IMR-90 (cell line): ENCODE measurements at regions not wholly inside any gene's neighbourhood (a gene's known extent, or its start where the extent isn't known, plus 50 kb on each side); places are given as distances from the start of the nearest gene placed in this dataset.

Source experiments
- ATAC-seq: fragments of 200-7000 bp; cut with Tn5 transposase; 2 replicates; pipeline ENCODE4 v1.9.1; 2020; ENCODE audit warnings: low read depth, mild to moderate bottlenecking, moderate library complexity
- BruUV-seq: library from RNA; stranded (reverse); fragments of 400-500 nt; replicated peaks from 2 replicates; lab custom pipeline; 2021; lab: Mats Ljungman, UMichigan
- CTCF ChIA-PET: fragments of 300-600 bp; formaldehyde crosslinking; extraction: SDS; loops from one replicate; lab custom pipeline; 2021; ENCODE audit warnings: antibody characterized with exemption; lab: Yijun Ruan, JAX
- POLR2A ChIA-PET: fragments of 300-600 bp; sonication (Branson Sonifier 250); formaldehyde crosslinking; loops from one replicate; lab custom pipeline; 2022; ENCODE audit warnings: antibody characterized with exemption; ENCODE audit not compliant: unreplicated experiment; lab: Charles Lee
- DNase-seq: peaks from one replicate; pipeline ENCODE4 v3.0.0; 2013
- H2AFZ ChIP-seq: replicated peaks from 2 replicates; pipeline ENCODE3; 2013; ENCODE audit warnings: low read length, mild to moderate bottlenecking; ENCODE audit not compliant: poor library complexity
- H2AK5ac ChIP-seq: 2 replicates; pipeline ENCODE4 v1.6.1; 2013; ENCODE audit warnings: low read depth, low read length, inconsistent platforms
- H2AK9ac ChIP-seq: replicated peaks from 2 replicates; pipeline ENCODE3; 2013; ENCODE audit warnings: mild to moderate bottlenecking, low read depth, low read length, moderate library complexity; ENCODE audit not compliant: poor library complexity
- H2BK120ac ChIP-seq: 2 replicates; pipeline ENCODE4 v1.6.1; 2013; ENCODE audit warnings: low read depth, low read length, inconsistent platforms
- H2BK15ac ChIP-seq: 3 replicates; pipeline ENCODE4 v1.6.1; 2013; ENCODE audit warnings: low read depth, low read length, inconsistent platforms
- H2BK20ac ChIP-seq: 2 replicates; pipeline ENCODE4 v1.6.1; 2013; ENCODE audit warnings: low read depth, mild to moderate bottlenecking, inconsistent platforms, low read length, moderate library complexity
- H2BK5ac ChIP-seq: 2 replicates; pipeline ENCODE4 v1.6.1; 2013; ENCODE audit warnings: mild to moderate bottlenecking, low read depth, low read length, inconsistent platforms; ENCODE audit not compliant: poor library complexity, severe bottlenecking
- H3K14ac ChIP-seq: replicated peaks from 2 replicates; pipeline ENCODE4 v1.6.1; 2013; ENCODE audit warnings: low read depth, low read length, inconsistent platforms
- H3K18ac ChIP-seq: 2 replicates; pipeline ENCODE4 v1.6.1; 2013; ENCODE audit warnings: low read depth, low read length, control low read depth
- H3K23ac ChIP-seq: 2 replicates; pipeline ENCODE4 v1.6.1; 2013; ENCODE audit warnings: low read depth, low read length, inconsistent platforms
- H3K27ac ChIP-seq: 2 replicates; pipeline ENCODE4 v1.5.1; 2013; ENCODE audit warnings: mild to moderate bottlenecking, control low read depth, low read length; ENCODE audit not compliant: insufficient read depth
- H3K27me3 ChIP-seq: 2 replicates; pipeline ENCODE4 v1.6.1; 2013; ENCODE audit warnings: low read length; ENCODE audit not compliant: control insufficient read depth, insufficient read depth
- H3K36me3 ChIP-seq: 2 replicates; pipeline ENCODE4 v1.6.1; 2013; ENCODE audit warnings: low read length, mixed read lengths; ENCODE audit not compliant: control insufficient read depth, insufficient read depth
- H3K4ac ChIP-seq: 2 replicates; pipeline ENCODE4 v1.6.1; 2013; ENCODE audit warnings: low read depth, low read length, inconsistent platforms
- H3K4me1 ChIP-seq: 2 replicates; pipeline ENCODE4 v1.6.1; 2013; ENCODE audit warnings: low read length, mixed read lengths; ENCODE audit not compliant: control insufficient read depth, insufficient read depth
- H3K4me2 ChIP-seq: 2 replicates; pipeline ENCODE4 v1.6.1; 2013; ENCODE audit warnings: low read depth, mild to moderate bottlenecking, control low read depth, low read length, moderate library complexity
- H3K4me3 ChIP-seq: 2 replicates; pipeline ENCODE4 v1.5.1; 2013; ENCODE audit warnings: low read depth, mild to moderate bottlenecking, control low read depth, low read length, moderate library complexity; ENCODE audit not compliant: insufficient read depth
- H3K56ac ChIP-seq: 2 replicates; pipeline ENCODE4 v1.6.1; 2013; ENCODE audit warnings: low read length, inconsistent platforms; ENCODE audit not compliant: insufficient read depth; ENCODE audit errors: extremely low read depth
- H3K79me1 ChIP-seq, 2 experiments: 2 replicates each; pipeline ENCODE4 v1.6.1; 2013; ENCODE audit warnings: low read length in 2 of 2, inconsistent platforms in 1 of 2, low read depth in 1 of 2
- H3K9ac ChIP-seq: 2 replicates; pipeline ENCODE4 v1.6.1; 2013; ENCODE audit warnings: low read depth, low read length, control low read depth
- H3K9me1 ChIP-seq: 2 replicates; pipeline ENCODE4 v1.6.1; 2013; ENCODE audit warnings: low read length, inconsistent platforms; ENCODE audit not compliant: insufficient read depth
- H3K9me3 ChIP-seq: 2 replicates; pipeline ENCODE4 v1.6.1; 2013; ENCODE audit warnings: low read length; ENCODE audit not compliant: control insufficient read depth, insufficient read depth
- H4K20me1 ChIP-seq: 2 replicates; pipeline ENCODE4 v1.6.1; 2013; ENCODE audit warnings: low read length, inconsistent platforms; ENCODE audit not compliant: insufficient read depth
- H4K5ac ChIP-seq: 2 replicates; pipeline ENCODE4 v1.6.1; 2013; ENCODE audit warnings: mild to moderate bottlenecking, low read depth, low read length, control low read depth
- H4K8ac ChIP-seq, 2 experiments: 2 replicates each; pipeline ENCODE4 v1.6.1; 2013; ENCODE audit warnings: low read depth in 2 of 2, low read length in 2 of 2, control low read depth in 1 of 2, inconsistent platforms in 1 of 2
- H4K91ac ChIP-seq: 2 replicates; pipeline ENCODE4 v1.6.1; 2013; ENCODE audit warnings: low read depth, low read length, inconsistent platforms; ENCODE audit not compliant: insufficient read depth
- CEBPB ChIP-seq: IDR thresholded peaks from 2 replicates; pipeline ENCODE4 v1.6.1; 2012; ENCODE audit warnings: low read depth, low read length, improper control_type of control experiment
- CHD1 ChIP-seq: IDR thresholded peaks from 2 replicates; pipeline ENCODE4 v1.6.1; 2012; ENCODE audit warnings: low read depth, low read length, improper control_type of control experiment
- FOS ChIP-seq: fragments of 150-350 bp; IDR thresholded peaks from 2 replicates; pipeline ENCODE4 v1.6.1; 2016; ENCODE audit warnings: low read depth, low read length
- MAZ ChIP-seq: IDR thresholded peaks from 2 replicates; pipeline ENCODE4 v1.6.1; 2012; ENCODE audit warnings: low read depth, mild to moderate bottlenecking, low read length, improper control_type of control experiment, moderate library complexity, borderline replicate concordance
- MXI1 ChIP-seq: IDR thresholded peaks from 2 replicates; pipeline ENCODE4 v1.6.1; 2012; ENCODE audit warnings: low read depth, mild to moderate bottlenecking, low read length, moderate library complexity, borderline replicate concordance
- NFE2L2 ChIP-seq: fragments of 150-350 bp; IDR thresholded peaks from 2 replicates; pipeline ENCODE4 v1.6.1; 2016; ENCODE audit warnings: low read depth, mild to moderate bottlenecking, low read length
- POLR2A ChIP-seq: IDR thresholded peaks from 2 replicates; pipeline ENCODE4 v1.6.1; 2012; ENCODE audit warnings: mild to moderate bottlenecking, low read depth, low read length
- RAD21 ChIP-seq: IDR thresholded peaks from 2 replicates; pipeline ENCODE4 v1.6.1; 2012; ENCODE audit warnings: low read length, improper control_type of control experiment
- RFX5 ChIP-seq: IDR thresholded peaks from 2 replicates; pipeline ENCODE4 v1.8.0; 2012; ENCODE audit warnings: low read depth, mild to moderate bottlenecking, low read length, moderate library complexity
- SMC3 ChIP-seq: fragments of 150-350 bp; IDR thresholded peaks from 2 replicates; pipeline ENCODE4 v1.6.1; 2016; ENCODE audit warnings: low read depth, mild to moderate bottlenecking, antibody characterized with exemption, low read length, moderate library complexity
- WGBS, 2 experiments: methylation state at CpG; one replicate each; pipeline versions ENCODE4 v1.1.5 to v1.1.7; 2013; ENCODE audit warnings: missing lambda C conversion rate in 2 of 2; ENCODE audit not compliant: insufficient read length in 1 of 2; ENCODE audit errors: extremely low coverage in 2 of 2; 5-methylcytosine and 5-hydroxymethylcytosine counted together
- dilution Hi-C: fragments of 300-500 bp; cut with HindIII; formaldehyde crosslinking; loops from one replicate; pipeline ENCODE4 v1.14.3; 2018; ENCODE audit warnings: low sequenced_read_pairs; ENCODE audit not compliant: unreplicated experiment
- in situ Hi-C: fragments of 300-500 bp; cut with MboI; formaldehyde crosslinking; loops from 3 replicates; pipeline ENCODE4 v1.14.3; 2019; ENCODE audit warnings: low sequenced_read_pairs, inconsistent platforms, mixed read lengths
- intact Hi-C: fragments of 100-400 bp; cut with micrococcal nuclease; formaldehyde crosslinking; loops from 2 replicates; pipeline ENCODE4 v1.10.0; 2022
- TF ChIP-seq, protein P1 (sequence below): conservative IDR thresholded peaks from 2 replicates; pipeline ENCODE4 v1.5.1; 2012; ENCODE audit warnings: mild to moderate bottlenecking, low read depth, low read length, improper control_type of control experiment
- TF ChIP-seq, protein P2 (sequence below): fragments of 150-350 bp; IDR thresholded peaks from 2 replicates; pipeline ENCODE4 v1.6.1; 2017; ENCODE audit warnings: mild to moderate bottlenecking, antibody characterized with exemption, low read length, low read depth
- TF ChIP-seq, protein P3 (sequence below): fragments of 150-350 bp; IDR thresholded peaks from 2 replicates; pipeline ENCODE4 v1.6.1; 2016; ENCODE audit warnings: low read depth, mild to moderate bottlenecking, low read length, moderate library complexity, borderline replicate concordance

DNA sequence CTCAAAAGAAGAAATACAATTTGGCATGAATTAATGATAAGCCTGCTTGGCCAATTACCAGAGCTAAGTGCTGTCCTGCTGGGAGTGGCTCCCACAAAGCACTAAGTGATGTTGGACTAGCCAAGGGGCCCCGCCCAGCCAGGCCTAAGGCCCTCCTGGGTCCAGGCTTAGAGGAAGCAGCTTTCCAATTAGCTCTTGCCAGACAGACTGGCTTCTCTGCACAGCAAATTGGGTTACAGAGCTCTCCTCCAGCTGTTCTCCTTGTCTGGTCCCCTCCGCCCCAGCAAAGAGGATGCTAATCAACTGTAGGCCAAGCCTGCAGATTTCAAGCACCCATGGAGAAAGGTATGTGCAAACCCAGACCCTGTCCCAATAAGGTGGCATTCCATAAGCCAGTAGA lies 151.9 kb downstream of the DMRTA2 start:
- Histone ChIP-seq H4K8ac (no peak overlapping the region), H3K9me1 (no peaks in the 10 kb centered on the region), H4K91ac (no peak overlapping the region), H3K56ac (no peak overlapping the region), H2AFZ (no peak overlapping the region), H3K36me3 (no peaks in the 10 kb centered on the region), H3K9ac (no peak overlapping the region), H3K18ac (no peak overlapping the region), H3K27ac (no peak overlapping the region), H3K4me3 (no peak overlapping the region), H3K79me1 (no peaks in the 10 kb centered on the region), H4K20me1 (no peaks in the 10 kb centered on the region), H3K27me3 (no peaks in the 10 kb centered on the region), H3K4me2 (no peak overlapping the region), H3K23ac (no peak overlapping the region), H3K9me3 (peaks cover 12% of the 10 kb centered on the region), H3K4ac (no peak overlapping the region), H3K14ac (no peak overlapping the region), H2BK5ac (no peak overlapping the region), H4K5ac (no peak overlapping the region), H2BK20ac (no peak overlapping the region), H3K4me1 (no peaks in the 10 kb centered on the region), H2BK120ac (no peak overlapping the region), H2BK15ac (no peak overlapping the region), H2AK9ac (no peak overlapping the region), H2AK5ac (no peak overlapping the region)
- dilution Hi-C loops (no loop called here), intact Hi-C loops (no loop called here), in situ Hi-C loops (no loop called here)
- no peak for ATAC-seq
- WGBS, 2 experiments, result no CpG with 5 or more reads among the region's 2 CpGs
- TF ChIP-seq, protein P1, sequence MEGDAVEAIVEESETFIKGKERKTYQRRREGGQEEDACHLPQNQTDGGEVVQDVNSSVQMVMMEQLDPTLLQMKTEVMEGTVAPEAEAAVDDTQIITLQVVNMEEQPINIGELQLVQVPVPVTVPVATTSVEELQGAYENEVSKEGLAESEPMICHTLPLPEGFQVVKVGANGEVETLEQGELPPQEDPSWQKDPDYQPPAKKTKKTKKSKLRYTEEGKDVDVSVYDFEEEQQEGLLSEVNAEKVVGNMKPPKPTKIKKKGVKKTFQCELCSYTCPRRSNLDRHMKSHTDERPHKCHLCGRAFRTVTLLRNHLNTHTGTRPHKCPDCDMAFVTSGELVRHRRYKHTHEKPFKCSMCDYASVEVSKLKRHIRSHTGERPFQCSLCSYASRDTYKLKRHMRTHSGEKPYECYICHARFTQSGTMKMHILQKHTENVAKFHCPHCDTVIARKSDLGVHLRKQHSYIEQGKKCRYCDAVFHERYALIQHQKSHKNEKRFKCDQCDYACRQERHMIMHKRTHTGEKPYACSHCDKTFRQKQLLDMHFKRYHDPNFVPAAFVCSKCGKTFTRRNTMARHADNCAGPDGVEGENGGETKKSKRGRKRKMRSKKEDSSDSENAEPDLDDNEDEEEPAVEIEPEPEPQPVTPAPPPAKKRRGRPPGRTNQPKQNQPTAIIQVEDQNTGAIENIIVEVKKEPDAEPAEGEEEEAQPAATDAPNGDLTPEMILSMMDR, result no peak
- TF ChIP-seq RFX5 (no peak), MAZ (no peak), NFE2L2 (no peak), RAD21 (no peak), SMC3 (no peak), POLR2A (no peak), FOS (no peak), CHD1 (no peak), MXI1 (no peak), CEBPB (no peak)
- TF ChIP-seq, protein P2, sequence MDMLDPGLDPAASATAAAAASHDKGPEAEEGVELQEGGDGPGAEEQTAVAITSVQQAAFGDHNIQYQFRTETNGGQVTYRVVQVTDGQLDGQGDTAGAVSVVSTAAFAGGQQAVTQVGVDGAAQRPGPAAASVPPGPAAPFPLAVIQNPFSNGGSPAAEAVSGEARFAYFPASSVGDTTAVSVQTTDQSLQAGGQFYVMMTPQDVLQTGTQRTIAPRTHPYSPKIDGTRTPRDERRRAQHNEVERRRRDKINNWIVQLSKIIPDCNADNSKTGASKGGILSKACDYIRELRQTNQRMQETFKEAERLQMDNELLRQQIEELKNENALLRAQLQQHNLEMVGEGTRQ, result no peak
- TF ChIP-seq, protein P3, sequence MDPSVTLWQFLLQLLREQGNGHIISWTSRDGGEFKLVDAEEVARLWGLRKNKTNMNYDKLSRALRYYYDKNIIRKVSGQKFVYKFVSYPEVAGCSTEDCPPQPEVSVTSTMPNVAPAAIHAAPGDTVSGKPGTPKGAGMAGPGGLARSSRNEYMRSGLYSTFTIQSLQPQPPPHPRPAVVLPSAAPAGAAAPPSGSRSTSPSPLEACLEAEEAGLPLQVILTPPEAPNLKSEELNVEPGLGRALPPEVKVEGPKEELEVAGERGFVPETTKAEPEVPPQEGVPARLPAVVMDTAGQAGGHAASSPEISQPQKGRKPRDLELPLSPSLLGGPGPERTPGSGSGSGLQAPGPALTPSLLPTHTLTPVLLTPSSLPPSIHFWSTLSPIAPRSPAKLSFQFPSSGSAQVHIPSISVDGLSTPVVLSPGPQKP, result no peak
- POLR2A ChIA-PET, result no interaction called here
- BruUV-seq, result no TSS peak
- no peak for DNase-seq
- CTCF ChIA-PET, result no interaction called here
